HG02798 (cell line): ENCODE measurements at regions not wholly inside any gene's neighbourhood (a gene's known extent, or its start where the extent isn't known, plus 50 kb on each side); places are given as distances from the start of the nearest gene placed in this dataset.
"Not testable (repeated sequence)": the region's sequence is repeated elsewhere in the genome, so short reads cannot be mapped to it uniquely, and the experiment has no call there.

Source experiments
- ATAC-seq: cut with Tn5 transposase; IDR thresholded peaks from one replicate; pipeline ENCODE4 v1.9.1; 2021; ENCODE audit warnings: mild to moderate bottlenecking; ENCODE audit not compliant: unreplicated experiment, poor library complexity

- ATAC-seq: no peak
Measured at GRCh38 chr3:26963361-26963743, 340.8 kb downstream of the LRRC3B start.

- no peak for ATAC-seq
Measured at GRCh38 chr3:26964313-26964712, 341.7 kb downstream of the LRRC3B start.

- no peak for ATAC-seq
Measured at GRCh38 chr3:26964836-26965235, 342.3 kb downstream of the LRRC3B start.

GRCh38 chr3:26967501-26967900 lies 344.9 kb downstream of the LRRC3B start:
- no peak for ATAC-seq

DNA sequence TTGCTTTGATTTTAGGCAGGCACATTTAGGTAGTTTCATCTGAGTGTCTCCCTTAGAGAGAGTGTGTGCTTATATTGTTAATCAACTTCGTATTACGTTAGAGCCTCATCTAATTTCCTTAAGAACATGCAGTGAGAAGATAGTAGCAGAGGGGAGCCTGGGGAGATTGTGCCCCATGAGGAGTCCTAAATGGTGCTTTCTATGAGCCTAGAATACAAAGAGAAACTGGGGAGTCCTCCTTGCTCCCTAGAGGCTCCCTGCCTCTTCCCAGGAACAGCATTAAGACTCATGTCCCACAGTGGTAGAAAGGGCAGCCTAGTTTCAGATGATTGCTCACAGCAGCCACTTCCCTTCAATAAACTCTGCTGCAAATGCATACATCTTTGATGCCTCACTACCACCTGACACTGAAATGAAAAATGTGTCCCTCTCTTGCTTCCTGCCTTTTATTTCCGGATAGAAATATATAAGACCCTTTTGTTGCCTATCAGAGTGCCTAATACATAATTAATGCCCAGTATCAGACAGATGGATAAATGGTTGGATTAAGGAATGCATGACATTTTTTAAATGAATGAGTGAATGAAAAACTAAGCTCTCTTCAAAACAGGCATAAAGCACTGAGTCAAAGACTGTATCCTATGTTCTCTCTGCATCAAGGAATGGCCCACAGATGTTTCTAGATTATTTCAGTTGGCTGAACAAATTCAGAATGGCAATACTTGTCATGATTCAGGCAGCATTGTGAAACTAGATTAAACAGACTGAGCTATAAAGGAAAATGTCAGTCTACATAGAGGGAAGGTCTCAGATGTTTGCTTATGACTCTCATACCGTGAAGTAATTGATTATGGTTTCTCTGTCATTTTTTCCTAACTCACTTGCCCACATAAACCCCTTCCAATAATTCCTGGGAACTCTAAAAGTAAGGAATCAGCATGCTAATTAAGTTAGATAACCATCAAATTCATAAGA lies 362.1 kb downstream of the LRRC3B start:
- ATAC-seq: no peak

DNA sequence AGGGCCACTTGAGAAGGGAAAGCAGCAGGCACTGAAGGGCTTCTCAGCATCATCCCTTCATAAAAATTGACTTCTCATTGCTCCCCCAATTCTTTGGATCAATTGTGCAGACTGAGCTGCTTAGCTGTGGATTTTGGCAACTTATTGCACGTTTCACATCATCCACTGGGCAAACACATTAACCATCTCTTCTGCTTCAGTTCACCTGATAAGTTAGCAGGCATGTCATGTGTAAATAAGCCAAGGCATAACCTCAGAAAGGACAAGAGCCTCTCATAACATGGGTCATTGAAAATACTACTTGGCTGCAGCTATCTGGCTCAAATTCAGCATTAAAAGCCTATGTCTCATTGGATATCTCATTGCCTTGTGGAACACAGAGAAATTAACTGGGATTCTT lies 366.5 kb downstream of the LRRC3B start:
- ATAC-seq: no peak

GRCh38 chr3:26997226-26997625 lies 372.0 kb downstream of the NEK10 start:
- ATAC-seq: no peak

GRCh38 chr3:27010834-27011233 lies 358.3 kb downstream of the NEK10 start:
- ATAC-seq: no peak

DNA sequence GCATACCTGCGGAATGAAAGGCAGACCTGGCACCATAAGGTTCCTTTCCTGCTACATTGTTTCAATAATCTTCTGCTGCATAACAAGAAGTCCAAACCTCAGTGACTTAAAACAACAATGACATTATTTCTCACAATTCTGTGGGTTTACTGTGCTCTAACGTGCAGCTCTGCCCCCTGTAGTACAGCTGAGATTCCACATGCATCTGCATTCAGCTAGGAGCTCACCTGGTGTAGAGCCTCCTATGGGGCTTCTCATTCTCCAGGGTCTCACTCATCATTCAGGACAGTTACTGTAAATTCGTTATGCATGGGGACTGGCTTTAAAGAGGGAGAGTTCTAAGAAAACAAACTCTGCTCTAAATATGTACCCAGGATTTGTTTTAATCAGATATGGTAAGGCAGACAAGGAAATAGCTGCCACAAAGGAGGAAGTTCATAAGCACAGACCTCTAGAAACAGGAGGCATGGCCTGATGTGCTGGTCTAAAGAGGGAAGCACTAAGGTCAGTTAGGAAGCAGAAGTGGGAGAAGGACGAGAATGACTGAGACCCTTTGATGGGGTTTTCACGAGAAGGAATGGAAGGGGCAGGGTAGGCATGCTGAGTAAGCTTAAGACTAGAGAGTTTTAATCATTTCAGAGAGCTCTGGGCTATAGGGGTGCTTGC lies 347.0 kb downstream of the NEK10 start:
- peak; percentile 37 for ATAC-seq

- no peak for ATAC-seq
Measured at GRCh38 chr3:27024493-27024892, 344.7 kb downstream of the NEK10 start.

DNA sequence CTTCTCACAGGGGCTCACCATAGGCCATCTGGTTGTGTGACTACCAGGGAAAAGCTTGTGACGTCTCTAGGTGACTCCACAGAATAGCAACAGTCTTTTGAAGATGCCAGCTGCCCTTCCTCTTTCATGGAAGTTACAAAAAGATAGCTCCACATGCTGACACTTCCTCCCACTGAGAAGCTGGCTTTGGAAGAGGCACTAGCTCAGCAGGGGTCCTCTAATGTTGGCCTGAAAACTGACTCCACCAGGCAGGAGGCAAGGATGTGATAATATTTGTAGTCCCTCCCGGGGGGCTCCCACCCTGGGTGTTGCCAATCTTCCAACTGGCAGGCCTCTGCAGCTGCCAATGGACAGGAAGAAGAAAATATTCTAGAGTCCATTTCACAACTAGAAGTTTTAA lies 343.5 kb downstream of the NEK10 start:
- ATAC-seq: no peak

- no peak for ATAC-seq
Measured at GRCh38 chr3:27031476-27031875, 337.7 kb downstream of the NEK10 start.

DNA sequence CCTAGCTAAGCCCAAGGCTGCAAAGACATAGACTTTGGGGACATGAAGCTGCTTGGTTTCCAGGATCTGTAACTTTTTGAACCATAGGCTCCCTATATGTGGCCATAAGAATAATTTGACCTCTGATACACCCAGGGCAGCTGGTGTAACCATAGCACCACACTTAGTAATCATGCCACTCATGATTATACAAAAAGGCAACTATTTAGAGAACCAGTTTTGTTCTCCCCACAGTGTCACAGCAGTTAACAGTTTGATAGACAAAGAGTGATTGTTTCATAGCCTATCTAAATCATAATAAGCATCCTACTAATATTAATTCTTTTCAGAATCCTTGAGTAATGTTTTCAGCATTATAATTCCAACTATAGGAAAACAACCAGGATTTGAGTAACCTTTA lies 334.9 kb downstream of the NEK10 start:
- ATAC-seq: no peak

DNA sequence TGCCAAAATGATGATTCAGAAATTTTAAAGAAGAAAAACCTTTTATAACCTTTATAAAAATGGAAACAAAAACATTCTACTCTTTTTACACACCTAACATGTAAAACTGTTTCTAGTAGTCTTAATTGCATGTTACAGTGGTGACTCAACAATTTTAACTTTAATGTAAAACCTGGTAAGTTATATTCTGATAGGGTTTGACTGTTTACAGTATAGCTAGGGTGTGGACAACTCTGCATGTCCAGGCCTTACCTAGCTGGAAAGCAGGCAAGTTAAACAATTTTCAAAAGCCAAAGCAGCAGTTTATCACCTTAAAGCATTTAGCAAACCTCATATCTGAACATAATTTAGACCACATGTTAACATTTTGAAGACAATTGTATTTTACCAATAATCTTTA lies 328.5 kb downstream of the NEK10 start:
- ATAC-seq: no peak

DNA sequence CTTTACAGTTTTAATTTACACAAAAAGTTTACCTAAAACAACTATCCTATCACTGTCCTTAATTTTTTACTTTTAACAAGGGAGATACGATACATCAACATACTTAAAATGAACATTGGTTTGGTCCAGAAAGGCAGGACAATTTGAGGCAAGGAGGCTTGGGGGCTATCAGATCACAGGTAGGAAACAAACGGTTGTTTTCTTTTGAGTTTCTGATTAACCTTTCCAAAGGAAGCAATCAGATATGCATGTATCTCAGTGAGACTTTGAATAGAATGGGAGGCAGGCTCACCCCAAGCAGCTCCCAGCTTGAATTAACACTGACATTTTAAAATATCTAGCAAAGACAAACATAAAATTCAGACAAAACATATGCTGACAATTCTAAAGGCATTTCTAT lies 326.6 kb downstream of the NEK10 start:
- not testable (repeated sequence) for ATAC-seq

DNA sequence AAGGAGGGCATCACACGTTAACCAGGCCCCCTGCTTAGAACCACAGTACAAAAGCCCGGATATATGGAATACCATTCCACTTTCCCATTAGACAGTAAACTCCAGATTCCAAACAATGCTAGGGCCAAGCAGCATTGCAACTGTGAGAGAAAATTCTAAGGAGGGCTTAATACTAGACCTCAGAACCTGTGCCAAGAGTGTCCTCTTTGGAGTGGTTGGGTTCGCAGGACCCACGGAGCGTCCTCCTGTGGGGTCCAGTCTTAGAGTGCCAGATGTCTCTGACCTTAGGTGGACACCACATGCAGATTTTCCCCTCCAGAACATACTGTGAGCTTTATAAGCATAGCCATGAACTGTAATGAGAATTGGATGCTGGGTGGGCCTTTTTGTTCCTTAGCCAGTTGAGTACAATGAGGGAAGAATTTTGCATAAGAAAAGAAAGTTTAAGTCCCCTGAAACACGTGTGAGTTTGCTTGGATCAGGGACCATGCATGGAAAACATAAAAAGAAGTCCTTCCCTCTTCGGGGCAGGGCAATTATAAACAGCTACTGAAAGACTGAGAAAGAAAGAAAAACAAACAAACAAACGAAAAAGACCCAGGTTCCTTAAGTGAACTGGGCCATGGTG lies 325.7 kb downstream of the NEK10 start:
- no peak for ATAC-seq

- ATAC-seq: no peak
Measured at GRCh38 chr3:27044931-27045481, 324.2 kb downstream of the NEK10 start.

DNA sequence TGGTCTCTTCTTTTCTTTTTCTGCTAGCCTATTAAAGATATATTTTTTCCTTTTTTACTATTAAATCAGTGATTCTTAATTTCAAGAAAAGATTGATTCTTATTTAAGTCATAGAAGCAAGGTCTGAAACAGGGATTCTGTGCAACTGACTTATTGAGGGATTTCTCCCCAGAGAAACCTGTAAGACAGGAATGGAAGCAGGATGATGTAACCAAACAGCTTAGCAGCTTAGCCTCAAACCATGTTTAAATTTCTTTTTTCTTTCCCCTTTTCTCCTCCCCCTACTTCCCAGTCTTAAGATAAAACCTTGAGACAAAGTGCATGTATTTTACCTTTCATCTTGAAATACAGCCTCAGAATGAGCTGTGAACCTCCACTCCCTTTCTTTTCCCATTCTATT lies 322.8 kb downstream of the NEK10 start:
- ATAC-seq: no peak

DNA sequence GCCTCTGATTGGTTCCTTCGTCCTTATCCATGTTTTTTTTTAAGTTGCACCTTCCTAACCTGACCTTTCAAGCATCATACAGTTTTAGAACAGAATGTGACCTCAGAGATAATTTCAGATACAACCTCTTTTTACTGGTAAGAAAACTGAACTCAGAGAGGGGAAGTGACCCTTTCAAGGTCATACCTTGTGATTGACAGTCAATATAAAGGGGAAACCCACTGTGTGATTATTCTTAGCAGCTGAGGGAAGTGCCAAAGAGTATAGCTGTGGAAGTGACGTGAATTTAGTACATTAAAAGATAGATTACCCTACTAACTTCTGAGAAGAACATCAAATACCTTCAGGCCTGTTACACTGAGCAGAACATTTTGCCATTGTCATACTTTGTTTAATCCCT lies 319.4 kb downstream of the NEK10 start:
- no peak for ATAC-seq

GRCh38 chr3:27051527-27051926 lies 317.7 kb downstream of the NEK10 start:
- not testable (repeated sequence) for ATAC-seq

DNA sequence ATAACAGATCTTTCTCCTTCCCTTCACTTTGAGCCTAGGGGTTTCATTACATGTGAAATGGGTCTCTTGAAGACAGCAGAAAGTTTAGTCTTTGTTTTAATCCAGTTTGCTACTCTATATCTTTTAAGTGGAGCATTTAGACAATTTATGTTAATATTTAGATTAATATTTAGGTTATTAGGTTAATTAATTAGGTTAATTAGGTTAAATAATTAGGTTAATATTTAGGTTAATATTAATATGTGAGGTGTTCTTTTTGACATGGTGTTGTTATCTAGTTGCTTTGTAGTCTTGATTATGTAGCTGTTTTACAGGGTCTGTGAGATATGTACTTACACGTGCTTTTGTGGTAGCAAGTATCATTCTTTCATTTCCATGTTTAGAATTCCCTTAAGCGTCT lies 312.9 kb downstream of the NEK10 start:
- no peak for ATAC-seq
